Coronary artery (tissue), 2 donors: ENCODE measurements at regions not wholly inside any gene's neighbourhood (a gene's known extent, or its start where the extent isn't known, plus 50 kb on each side); places are given as distances from the start of the nearest gene placed in this dataset.

Source experiments
- DNase-seq: peaks from one replicate; pipeline ENCODE4 v3.0.0-alpha.2; 2017; ENCODE audit warnings: low spot score
- H3K27ac ChIP-seq, 2 donors: fragments of 200-600 bp; sonication (generic); one replicate each; pipeline ENCODE4 v1.5.1; 2016 to 2019
- H3K4me3 ChIP-seq: fragments of 200-600 bp; sonication (generic); 2 replicates; pipeline ENCODE4 v1.5.1; 2016; ENCODE audit warnings: mild to moderate bottlenecking, moderate library complexity
- TF ChIP-seq, protein P1 (sequence below): fragments of 200-600 bp; sonication (generic); IDR thresholded peaks from one replicate; pipeline ENCODE4 v1.5.1; 2019; ENCODE audit warnings: antibody characterized with exemption

DNA sequence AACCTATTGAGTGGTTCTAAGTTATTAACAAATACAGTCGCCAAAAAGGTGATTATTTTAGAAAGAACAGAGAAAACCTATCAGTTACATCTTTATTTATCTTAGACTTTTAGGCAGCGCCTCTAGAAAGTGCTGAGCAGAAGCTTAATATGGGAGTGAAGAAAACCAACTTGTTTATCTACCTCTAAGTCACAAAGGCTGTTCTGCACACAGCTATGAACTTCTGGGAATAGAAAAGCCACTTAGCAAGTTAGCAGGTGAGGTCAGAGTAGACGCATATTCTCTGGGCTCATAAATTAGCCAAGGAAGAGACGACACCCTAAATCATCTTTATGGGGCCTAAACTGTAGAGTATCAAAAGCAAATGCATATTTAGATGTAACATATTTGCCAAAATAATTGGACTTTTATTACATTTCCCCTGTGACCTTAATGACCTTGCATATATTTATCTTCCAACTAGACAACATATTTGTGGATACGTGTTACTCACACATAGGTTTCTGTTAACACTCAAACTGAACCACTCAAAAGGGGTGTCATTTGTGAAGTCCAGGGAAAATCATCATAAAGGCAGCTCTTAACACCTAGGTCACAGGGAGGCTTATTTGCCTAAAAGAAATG is 267.1 kb downstream of the ADGB start:
- Histone ChIP-seq H3K27ac (no peak overlapping the region), H3K4me3 (no peak overlapping the region)
- TF ChIP-seq, protein P1, sequence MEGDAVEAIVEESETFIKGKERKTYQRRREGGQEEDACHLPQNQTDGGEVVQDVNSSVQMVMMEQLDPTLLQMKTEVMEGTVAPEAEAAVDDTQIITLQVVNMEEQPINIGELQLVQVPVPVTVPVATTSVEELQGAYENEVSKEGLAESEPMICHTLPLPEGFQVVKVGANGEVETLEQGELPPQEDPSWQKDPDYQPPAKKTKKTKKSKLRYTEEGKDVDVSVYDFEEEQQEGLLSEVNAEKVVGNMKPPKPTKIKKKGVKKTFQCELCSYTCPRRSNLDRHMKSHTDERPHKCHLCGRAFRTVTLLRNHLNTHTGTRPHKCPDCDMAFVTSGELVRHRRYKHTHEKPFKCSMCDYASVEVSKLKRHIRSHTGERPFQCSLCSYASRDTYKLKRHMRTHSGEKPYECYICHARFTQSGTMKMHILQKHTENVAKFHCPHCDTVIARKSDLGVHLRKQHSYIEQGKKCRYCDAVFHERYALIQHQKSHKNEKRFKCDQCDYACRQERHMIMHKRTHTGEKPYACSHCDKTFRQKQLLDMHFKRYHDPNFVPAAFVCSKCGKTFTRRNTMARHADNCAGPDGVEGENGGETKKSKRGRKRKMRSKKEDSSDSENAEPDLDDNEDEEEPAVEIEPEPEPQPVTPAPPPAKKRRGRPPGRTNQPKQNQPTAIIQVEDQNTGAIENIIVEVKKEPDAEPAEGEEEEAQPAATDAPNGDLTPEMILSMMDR = no peak
- DNase-seq = no peak

DNA sequence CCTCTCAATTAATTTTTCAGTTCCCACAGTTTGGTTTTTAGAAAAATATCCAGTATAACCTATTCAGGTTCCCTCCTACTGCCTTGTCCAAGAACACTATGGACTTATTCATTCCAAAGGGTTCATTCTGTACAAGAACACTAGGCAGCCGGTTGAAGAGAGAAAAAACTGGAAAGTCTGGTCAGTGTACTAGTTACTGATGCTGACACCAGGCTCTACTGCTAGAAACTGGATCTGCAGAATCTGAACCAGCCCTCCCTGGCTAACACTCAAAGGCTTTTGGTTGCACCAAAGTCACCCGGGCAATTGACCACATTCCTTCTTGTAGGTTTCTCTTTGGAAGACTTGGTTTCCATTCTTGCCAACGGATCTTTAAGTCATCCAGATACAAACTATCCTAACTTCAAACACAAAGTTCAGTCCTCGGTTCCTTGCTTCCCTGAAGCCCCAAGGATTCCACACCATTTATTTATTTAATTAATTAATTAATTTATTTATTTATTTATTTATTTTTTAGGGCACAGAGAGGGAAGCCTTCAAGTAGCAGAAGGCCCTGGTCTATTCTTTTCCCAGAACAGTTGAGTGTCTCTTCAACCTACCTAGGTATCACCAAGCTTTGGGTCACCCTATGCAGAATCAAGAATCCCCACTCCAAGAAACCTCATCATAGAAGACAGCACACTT is 268.1 kb downstream of the ADGB start:
- TF ChIP-seq, protein P1 = no peak
- Histone ChIP-seq H3K4me3 (no peak overlapping the region), H3K27ac (no peak overlapping the region)
- DNase-seq = no peak

DNA sequence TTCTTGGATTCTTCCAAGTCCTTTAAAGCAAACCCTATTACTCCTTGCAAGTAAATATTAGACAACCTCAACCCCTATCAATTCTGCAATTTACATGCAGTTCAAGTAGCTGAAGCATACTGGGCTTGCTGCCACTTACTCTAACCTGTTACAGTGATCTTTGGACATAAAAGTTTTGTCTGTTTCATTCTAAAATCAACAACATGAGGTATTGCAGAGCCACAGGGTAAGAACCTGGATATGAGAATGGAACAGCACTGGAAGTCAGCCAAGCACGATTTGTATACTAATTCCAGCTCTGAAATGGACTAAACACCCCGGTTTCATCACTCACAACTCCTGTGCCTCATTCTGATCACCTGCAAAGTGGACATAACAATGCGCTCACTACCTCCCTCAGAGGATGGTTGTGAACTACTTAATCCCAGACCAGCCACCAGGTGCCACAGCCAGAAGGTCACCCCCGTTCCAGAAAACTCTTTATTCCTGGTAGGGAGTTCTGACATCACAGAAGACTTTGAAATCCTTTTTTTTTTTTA is 270.0 kb downstream of the ADGB start:
- Histone ChIP-seq H3K27ac (no peak overlapping the region), H3K4me3 (no peak overlapping the region)
- DNase-seq = no peak
- TF ChIP-seq, protein P1 = no peak

DNA sequence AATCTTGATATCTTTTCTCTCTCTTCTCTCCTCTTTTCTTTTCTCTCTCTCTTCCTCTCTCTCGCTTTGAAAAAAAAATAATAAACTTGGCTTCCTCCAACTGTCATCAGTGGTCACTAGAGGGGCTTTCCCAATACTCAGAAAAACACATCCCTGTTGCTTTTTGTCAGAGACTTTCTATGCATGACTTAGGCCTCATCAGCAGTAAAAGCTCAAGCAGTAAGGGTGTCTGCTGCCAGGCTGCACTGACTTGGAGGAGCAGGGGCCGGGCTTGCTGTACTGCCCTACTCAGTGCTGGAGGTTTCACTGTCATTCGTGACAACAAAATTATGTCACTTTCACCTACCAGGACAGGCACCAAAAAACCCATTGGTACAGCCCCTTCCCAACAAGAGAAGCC is 272.0 kb downstream of the ADGB start:
- Histone ChIP-seq H3K27ac (no peak overlapping the region), H3K4me3 (no peak overlapping the region)
- no peak for DNase-seq
- TF ChIP-seq, protein P1 = no peak

DNA sequence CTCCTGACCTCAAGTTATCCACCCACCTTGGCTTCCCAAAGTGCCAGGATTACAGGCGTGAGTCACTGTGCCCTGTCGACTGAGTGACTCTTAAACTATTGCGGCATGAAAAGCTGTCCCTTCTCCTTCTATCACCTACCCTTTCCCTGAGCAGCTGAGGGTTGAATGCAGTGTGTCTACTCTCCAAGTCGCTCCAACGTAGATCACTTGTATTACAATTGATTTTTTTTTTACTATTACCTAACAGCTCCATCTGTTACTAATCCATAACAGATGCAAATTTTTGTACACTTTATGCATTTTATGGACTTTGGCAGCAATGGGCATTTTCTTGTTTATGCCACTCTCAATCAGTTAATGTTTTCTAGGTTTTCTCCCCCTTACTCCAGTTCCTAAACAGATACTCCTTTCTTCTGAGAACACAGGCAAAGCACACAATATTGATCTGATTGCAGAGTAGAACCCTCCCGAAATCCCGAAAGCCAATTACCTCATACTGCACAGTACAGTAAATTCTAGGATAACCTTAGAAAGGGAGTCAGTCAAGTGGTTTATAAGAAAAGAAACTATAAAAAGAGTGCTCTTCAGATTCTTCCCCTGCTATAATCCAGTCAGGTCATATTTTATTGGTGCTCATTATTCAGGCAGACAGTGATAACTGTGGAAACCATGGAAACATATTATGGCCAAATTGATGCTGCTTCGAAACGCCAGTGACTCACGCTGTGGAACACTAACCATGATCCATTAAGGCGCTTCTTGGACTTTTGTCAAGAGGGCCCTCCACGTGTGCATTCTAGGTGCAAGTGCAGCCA is 273.0 kb downstream of the ADGB start:
- TF ChIP-seq, protein P1 = no peak
- Histone ChIP-seq H3K4me3 (no peak overlapping the region), H3K27ac (no peak overlapping the region)
- no peak for DNase-seq

DNA sequence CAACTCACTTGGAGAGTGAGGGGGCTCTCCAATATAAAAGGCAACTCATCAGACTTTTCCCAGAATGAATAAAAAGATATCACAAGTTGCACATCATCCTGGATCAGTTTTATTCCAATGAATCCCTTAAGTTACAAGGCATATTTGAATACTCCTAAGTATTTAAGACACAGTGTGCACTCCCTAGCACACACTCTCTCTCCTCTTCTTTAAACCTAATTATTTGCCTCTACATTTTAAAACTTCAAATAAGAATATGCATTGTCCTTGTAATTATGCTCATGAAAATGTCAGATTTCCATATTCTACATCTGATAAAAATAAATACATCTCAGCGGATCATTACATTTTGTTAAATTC is 273.6 kb downstream of the ADGB start:
- TF ChIP-seq, protein P1 = no peak
- no peak overlapping the region for H3K4me3 ChIP-seq
- no peak overlapping the region for H3K27ac ChIP-seq
- DNase-seq = no peak
